GM21423 (cell line): ENCODE measurements at regions not wholly inside any gene's neighbourhood (a gene's known extent, or its start where the extent isn't known, plus 50 kb on each side); places are given as distances from the start of the nearest gene placed in this dataset.

ENCODE experiments used
- ATAC-seq: cut with Tn5 transposase; IDR thresholded peaks from one replicate; pipeline ENCODE4 v1.9.1; 2021; ENCODE audit warnings: mild to moderate bottlenecking, moderate library complexity; ENCODE audit not compliant: unreplicated experiment

GRCh38 chr19:28427376-28428083, 785.4 kb downstream of the UQCRFS1 start:
- no peak for ATAC-seq

- ATAC-seq, result no peak
Observed at GRCh38 chr19:28426730-28427225, 786.2 kb downstream of the UQCRFS1 start.

- no peak for ATAC-seq
Observed at GRCh38 chr19:28426110-28426729, 786.7 kb downstream of the UQCRFS1 start.

DNA sequence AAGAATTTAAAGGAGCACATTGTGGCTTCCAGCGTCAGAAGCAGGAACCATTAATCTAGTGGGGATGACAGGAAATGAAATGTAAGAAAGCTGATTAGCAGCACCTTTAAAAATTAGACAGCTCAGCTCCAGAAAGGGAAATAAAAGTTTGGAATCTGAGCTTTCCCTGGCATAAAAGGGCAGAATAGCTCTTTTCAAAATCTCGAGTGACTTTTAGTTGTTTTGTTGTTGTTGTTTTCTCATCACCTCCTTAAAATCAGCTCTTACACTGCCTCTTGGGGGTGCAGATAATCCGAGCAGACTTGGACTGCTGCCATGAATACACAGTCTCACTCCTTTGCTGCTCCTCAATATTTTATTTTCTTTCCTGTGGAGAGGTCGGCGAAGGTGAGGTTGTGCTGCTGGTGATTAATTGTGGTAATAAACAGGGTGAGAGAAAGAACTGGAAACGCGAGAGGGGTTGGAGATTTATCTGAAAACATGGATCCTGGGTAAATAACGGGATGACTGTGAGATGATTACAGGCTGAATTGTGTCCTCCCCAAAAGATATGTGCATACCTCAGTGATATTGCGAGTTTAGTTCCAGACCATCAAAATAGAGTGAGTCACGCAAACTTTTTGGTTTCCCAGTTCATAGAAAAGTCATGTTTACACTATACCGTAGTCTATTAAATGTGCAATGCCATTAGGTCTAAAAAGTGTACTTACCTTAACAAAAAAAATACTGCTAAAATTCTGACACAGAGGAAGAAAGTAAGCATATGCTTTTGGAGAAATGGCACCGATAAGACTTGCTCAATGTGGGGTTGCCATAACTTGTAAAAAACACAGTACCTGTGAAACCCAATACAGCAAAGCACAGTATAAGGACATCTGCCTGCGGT, 787.7 kb downstream of the UQCRFS1 start:
- ATAC-seq, result no peak

- ATAC-seq, result no peak
Observed at GRCh38 chr19:28424662-28425045, 788.3 kb downstream of the UQCRFS1 start.

- ATAC-seq, result no peak
Observed at GRCh38 chr19:28424077-28424476, 788.9 kb downstream of the UQCRFS1 start.

DNA sequence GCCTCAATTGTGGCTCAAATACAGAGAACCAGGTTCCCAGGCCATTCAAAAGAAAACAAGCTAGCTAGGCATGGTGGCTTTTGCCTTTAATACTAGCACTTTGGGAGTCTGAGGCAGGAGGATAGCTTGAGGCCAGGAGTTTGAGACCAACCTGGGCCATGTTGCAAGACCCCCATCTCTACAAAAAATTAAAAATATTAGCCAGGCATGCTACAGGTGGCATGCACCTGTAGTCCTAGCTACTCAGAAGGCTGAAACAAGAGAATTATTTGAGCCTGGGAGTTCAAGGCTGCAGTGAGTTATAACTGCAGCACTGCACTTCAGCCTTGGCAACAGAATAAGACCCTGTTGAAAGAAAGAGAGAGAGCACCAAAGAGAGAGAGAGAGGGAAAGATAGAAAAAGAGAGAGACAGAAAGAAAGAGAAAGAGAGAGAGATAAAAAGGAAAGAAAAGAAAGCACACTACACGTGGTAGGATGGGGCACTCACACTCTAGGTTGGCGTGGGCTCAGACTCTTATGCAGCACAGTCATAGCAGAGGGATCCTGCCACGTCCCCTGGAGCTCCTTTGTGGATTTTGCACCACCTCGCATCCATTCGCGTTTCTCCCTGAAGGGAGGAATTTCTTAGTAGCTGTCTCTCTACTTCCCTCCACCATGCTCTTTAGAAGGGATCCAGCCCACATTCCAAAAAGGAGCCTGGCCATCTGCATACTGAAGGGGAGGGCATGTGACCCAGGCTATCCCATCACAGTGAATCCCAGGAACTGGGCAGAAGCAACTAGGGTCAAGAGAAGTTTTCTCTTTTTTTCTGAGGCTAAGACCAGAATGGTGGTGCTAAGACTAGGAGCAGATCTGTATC, 789.9 kb downstream of the UQCRFS1 start:
- no peak for ATAC-seq

GRCh38 chr19:28422046-28422445, 790.9 kb downstream of the UQCRFS1 start:
- no peak for ATAC-seq

GRCh38 chr19:28420811-28421550, 792.0 kb downstream of the UQCRFS1 start:
- no peak for ATAC-seq

DNA sequence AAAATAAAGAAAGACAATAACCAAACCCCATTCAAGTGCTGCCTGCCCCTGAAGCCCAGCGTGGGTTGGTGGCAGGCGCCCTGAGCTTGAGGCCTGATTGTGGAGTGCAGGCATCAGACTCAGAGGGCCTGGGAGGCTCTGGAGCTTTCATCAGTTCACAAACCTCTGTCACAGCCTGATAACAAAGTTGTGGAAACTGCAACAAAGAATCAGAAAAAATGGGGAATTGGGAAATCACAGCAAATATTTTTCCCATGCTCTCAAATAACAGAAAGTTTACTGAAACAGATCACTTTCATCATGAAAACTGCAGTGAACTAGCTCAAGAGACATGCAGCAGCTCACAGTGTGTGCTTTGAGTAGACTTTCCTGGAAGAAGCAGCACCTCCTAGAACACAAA, 793.6 kb downstream of the UQCRFS1 start:
- ATAC-seq, result no peak

- ATAC-seq, result no peak
Observed at GRCh38 chr19:28417361-28417760, 795.6 kb downstream of the UQCRFS1 start.

GRCh38 chr19:28416245-28416644, 796.7 kb downstream of the UQCRFS1 start:
- ATAC-seq, result no peak

DNA sequence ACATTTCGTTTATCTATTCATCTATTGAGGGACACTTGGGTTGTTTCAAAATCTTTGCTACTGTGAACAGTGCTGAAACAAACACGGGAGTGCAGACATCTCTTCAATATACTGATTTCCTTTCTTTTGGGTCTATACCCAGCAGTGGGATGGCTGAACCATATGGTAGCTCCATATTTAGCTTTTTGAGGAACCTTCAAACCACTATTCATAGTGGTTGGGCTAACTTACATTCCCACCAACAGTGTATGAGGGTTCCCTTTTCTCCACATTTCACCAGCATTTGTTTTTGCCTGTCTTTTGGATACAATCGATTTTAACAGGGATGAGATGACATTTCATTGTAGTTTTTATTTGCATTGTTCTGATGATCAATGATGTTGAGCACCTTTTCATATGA, 798.2 kb downstream of the UQCRFS1 start:
- no peak for ATAC-seq

GRCh38 chr19:28409859-28410258, 803.1 kb downstream of the UQCRFS1 start:
- ATAC-seq, result no peak

DNA sequence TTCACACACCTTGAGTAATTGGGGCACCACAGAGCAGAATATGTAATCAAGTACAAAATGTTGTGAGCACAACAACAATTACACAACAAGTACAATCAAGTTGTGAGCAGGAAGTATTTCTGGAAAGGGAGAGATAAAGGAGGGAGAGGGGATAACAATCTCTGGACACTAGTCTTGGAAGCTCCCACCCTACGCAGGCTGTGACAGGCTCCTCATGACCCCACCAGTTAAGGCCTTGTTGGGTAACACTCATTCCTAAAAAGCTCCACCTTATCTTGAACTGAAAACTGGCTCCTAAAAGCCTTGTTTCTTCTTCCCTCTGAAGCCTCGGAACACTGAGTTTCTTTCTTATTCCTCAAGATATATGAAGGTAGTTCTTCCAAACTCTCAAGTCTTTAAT, 806.0 kb downstream of the UQCRFS1 start:
- ATAC-seq, result no peak

GRCh38 chr19:28405346-28405742, 807.6 kb downstream of the UQCRFS1 start:
- ATAC-seq, result no peak

GRCh38 chr19:28404472-28404871, 808.5 kb downstream of the UQCRFS1 start:
- no peak for ATAC-seq

DNA sequence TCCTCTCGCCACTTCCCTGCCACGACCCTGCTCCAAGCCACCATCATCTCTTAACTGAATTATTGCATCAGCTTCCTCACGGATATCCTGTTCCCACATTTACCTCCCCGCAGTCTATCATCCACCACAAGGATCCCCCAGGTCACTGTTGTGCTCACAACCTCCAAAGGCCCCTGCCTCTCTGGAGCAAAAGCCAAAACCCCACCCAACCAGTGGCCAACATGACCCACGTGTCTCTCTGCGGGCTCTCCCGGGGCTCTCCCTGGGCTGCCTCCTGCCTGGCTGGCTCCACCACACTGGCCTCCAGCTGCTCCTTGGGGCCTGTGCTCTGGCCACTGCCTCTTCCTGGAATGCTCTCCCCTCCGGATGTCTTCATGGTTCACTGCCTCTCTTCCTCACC, 809.3 kb downstream of the UQCRFS1 start:
- ATAC-seq, result no peak

GRCh38 chr19:28402701-28403290, 810.2 kb downstream of the UQCRFS1 start:
- no peak for ATAC-seq
